Pancreas (tissue), 10 donors: ENCODE measurements at regions not wholly inside any gene's neighbourhood (a gene's known extent, or its start where the extent isn't known, plus 50 kb on each side); places are given as distances from the start of the nearest gene placed in this dataset.

Source experiments
- ATAC-seq, 4 donors: fragments of 200-7000 bp; cut with Tn5 transposase; one replicate each; pipeline versions ENCODE4 v1.8.0 to v1.9.1; 2020; ENCODE audit warnings: mild to moderate bottlenecking in 4 of 4, moderate library complexity in 4 of 4
- DNase-seq, 6 donors: peaks; one replicate each; pipeline ENCODE4 v3.0.0-alpha.2; 2020
- FAIRE-seq: peaks from 2 replicates; lab custom pipeline; 2012; peaks lifted over from hg19 to GRCh38; lab: Jason Lieb, UNC
- H3K27ac ChIP-seq, 4 donors: fragments of 200-600 bp; sonication (generic); 1 replicate in 3 of 4; 2 replicates in 1 of 4; pipeline versions ENCODE4 v1.5.0 to v1.8.0; 2020
- H3K27me3 ChIP-seq, 4 donors: fragments of 200-600 bp; one replicate each; pipeline ENCODE4 v1.8.0; 2021
- H3K36me3 ChIP-seq, 3 donors: fragments of 200-600 bp; sonication (generic) in 1 of 3; one replicate each; pipeline versions ENCODE4 v1.5.0 to v1.8.0; 2020 to 2021
- H3K4me1 ChIP-seq, 3 donors: fragments of 200-600 bp; one replicate each; pipeline ENCODE4 v1.8.0; 2021
- H3K4me3 ChIP-seq, 4 donors: fragments of 200-600 bp; sonication (generic) in 2 of 4; one replicate each; pipeline versions ENCODE4 v1.5.0 to v1.8.0; 2020 to 2021
- H3K9me3 ChIP-seq, 4 donors: fragments of 200-600 bp; one replicate each; pipeline ENCODE4 v1.8.0; 2021
- CTCF ChIP-seq, 4 donors: fragments of 200-600 bp; sonication (generic) in 3 of 4; IDR thresholded peaks; one replicate each; pipeline versions ENCODE4 v1.5.0 to v1.8.0; 2021; ENCODE audit warnings: antibody characterized with exemption in 4 of 4
- WGBS, 2 donors: extraction: QIAGEN DNeasy Blood & Tissue Kit; methylation state at CpG; one replicate each; pipeline ENCODE4 v1.1.7; 2013; 5-methylcytosine and 5-hydroxymethylcytosine counted together
- intact Hi-C, 3 donors: fragments of 100-400 bp; cut with DNase I; formaldehyde crosslinking; loops; one replicate each; pipeline versions ENCODE4 v1.11.1 to v1.14.2; 2022
- donor health status: healthy with polysubstance abuse.
- donor health status: DM: no; HTN: no; CAD: no; lungs with moderate emphysema.
- donor health status: DM: no; HTN: no; CAD: no.
- donor health status: control.
- donor health status: control.
- donor health status: Bipolar disorder and iron deficiency.
- donor health status: DM: yes; HTN: yes; CAD: no.
- donor health status: DM: no; HTN: no; CAD: no.
- donor health status: DM: no; HTN: no; CAD: no.
- donor health status: DM: yes; HTN: yes; CAD: no.

- H3K4me3 ChIP-seq, result no peak overlapping the region
- H3K27ac ChIP-seq, result no peak overlapping the region
- no peaks in the 10 kb centered on the region for H3K4me1 ChIP-seq
- H3K9me3 ChIP-seq, result no peaks in the 10 kb centered on the region
- ATAC-seq, result no peak
- no peaks in the 10 kb centered on the region for H3K27me3 ChIP-seq
- 43 to 51% methylated on average over 3 of the region's 3 CpGs for WGBS, 2 donors
- FAIRE-seq, result no peak
- DNase-seq, result no peak
- intact Hi-C loops, result no loop called here
- H3K36me3 ChIP-seq, result no peaks in the 10 kb centered on the region
- no peak for TF ChIP-seq CTCF (IDR thresholded peaks at IDR 0.05)
These were observed 303.8 kb upstream of the TRIB2 start for GRCh38 chr2:12412898-12413305.

- Histone ChIP-seq H3K36me3 (no peaks in the 10 kb centered on the region), H3K4me1 (no peaks in the 10 kb centered on the region), H3K27me3 (no peaks in the 10 kb centered on the region), H3K27ac (no peak overlapping the region), H3K9me3 (no peaks in the 10 kb centered on the region), H3K4me3 (no peak overlapping the region)
- 86 to 97% methylated on average over 3 of the region's 3 CpGs for WGBS, 2 donors
- ATAC-seq, result no peak
- FAIRE-seq, result no peak
- no peak for DNase-seq
- no peak for TF ChIP-seq CTCF (IDR thresholded peaks at IDR 0.05)
- intact Hi-C loops, result no loop called here
These were observed 301.2 kb upstream of the TRIB2 start for GRCh38 chr2:12415536-12415935.

GRCh38 chr2:12416600-12416999 is 300.1 kb upstream of the TRIB2 start:
- Histone ChIP-seq H3K27me3 (no peaks in the 10 kb centered on the region), H3K9me3 (no peaks in the 10 kb centered on the region), H3K4me1 (no peaks in the 10 kb centered on the region), H3K27ac (no peak overlapping the region), H3K4me3 (no peak overlapping the region), H3K36me3 (no peaks in the 10 kb centered on the region)
- 28 to 30% methylated on average over 6 of the region's 6 CpGs for WGBS, 2 donors
- ATAC-seq (peak; percentile 48 to 94 (median 82)), FAIRE-seq (no peak), DNase-seq (peak; percentile 27 to 66 (median 52))
- intact Hi-C loops, result no loop called here
- peak in 3 of 4 donors; percentile 26 to 33 (median 27) for TF ChIP-seq CTCF (IDR thresholded peaks at IDR 0.05)

- Histone ChIP-seq H3K27ac (no peak overlapping the region), H3K4me1 (no peaks in the 10 kb centered on the region), H3K4me3 (no peak overlapping the region), H3K27me3 (no peaks in the 10 kb centered on the region), H3K9me3 (no peaks in the 10 kb centered on the region), H3K36me3 (no peaks in the 10 kb centered on the region)
- 80 to 85% methylated on average over 6 of the region's 6 CpGs for WGBS, 2 donors
- intact Hi-C loops, result no loop called here
- no peak for ATAC-seq
- no peak for TF ChIP-seq CTCF (IDR thresholded peaks at IDR 0.05)
- no peak for FAIRE-seq
- DNase-seq, result no peak
These were observed 298.9 kb upstream of the TRIB2 start for GRCh38 chr2:12417786-12418185.

GRCh38 chr2:12419803-12420202 is 296.9 kb upstream of the TRIB2 start:
- Histone ChIP-seq H3K27me3 (no peaks in the 10 kb centered on the region), H3K4me3 (no peak overlapping the region), H3K36me3 (no peaks in the 10 kb centered on the region), H3K4me1 (no peaks in the 10 kb centered on the region), H3K9me3 (no peaks in the 10 kb centered on the region), H3K27ac (no peak overlapping the region)
- FAIRE-seq, result no peak
- intact Hi-C loops, result no loop called here
- no peak for TF ChIP-seq CTCF (IDR thresholded peaks at IDR 0.05)
- no peak for DNase-seq
- 95 to 96% methylated on average over 3 of the region's 3 CpGs for WGBS, 2 donors
- no peak for ATAC-seq
